H1 (cell line): ENCODE measurements at regions not wholly inside any gene's neighbourhood (a gene's known extent, or its start where the extent isn't known, plus 50 kb on each side); places are given as distances from the start of the nearest gene placed in this dataset.

Source experiments
- CHD1 ChIP-seq: IDR thresholded peaks from 2 replicates; pipeline ENCODE4 v1.6.1; 2012; ENCODE audit warnings: low read depth, low read length, improper control_type of control experiment
- FOSL1 ChIP-seq: IDR thresholded peaks from 2 replicates; pipeline ENCODE4 v1.6.1; 2011; ENCODE audit warnings: mild to moderate bottlenecking, low read depth, low read length, moderate library complexity; ENCODE audit not compliant: insufficient read depth
- SAP30 ChIP-seq: fragments of 300-600 bp; sonication (generic); IDR thresholded peaks from 2 replicates; pipeline ENCODE4 v1.7.1; 2012; ENCODE audit warnings: low read length, moderate library complexity, mild to moderate bottlenecking, inconsistent platforms; ENCODE audit not compliant: insufficient read depth, insufficient replicate concordance
- SIN3A ChIP-seq, 2 experiments: IDR thresholded peaks in 1 of 2; conservative IDR thresholded peaks in 1 of 2; 2 replicates each; pipeline ENCODE4 v1.6.1; 2011 to 2012; ENCODE audit warnings: low read length in 2 of 2, improper control_type of control experiment in 1 of 2, low read depth in 1 of 2, mild to moderate bottlenecking in 1 of 2
- SRF ChIP-seq: IDR thresholded peaks from 2 replicates; pipeline ENCODE4 v1.6.1; 2011; ENCODE audit warnings: mild to moderate bottlenecking, low read depth, low read length, moderate library complexity
- TF ChIP-seq, protein P1 (sequence below): IDR thresholded peaks from 2 replicates; pipeline ENCODE4 v1.6.1; 2012; ENCODE audit warnings: low read length, inconsistent platforms

DNA sequence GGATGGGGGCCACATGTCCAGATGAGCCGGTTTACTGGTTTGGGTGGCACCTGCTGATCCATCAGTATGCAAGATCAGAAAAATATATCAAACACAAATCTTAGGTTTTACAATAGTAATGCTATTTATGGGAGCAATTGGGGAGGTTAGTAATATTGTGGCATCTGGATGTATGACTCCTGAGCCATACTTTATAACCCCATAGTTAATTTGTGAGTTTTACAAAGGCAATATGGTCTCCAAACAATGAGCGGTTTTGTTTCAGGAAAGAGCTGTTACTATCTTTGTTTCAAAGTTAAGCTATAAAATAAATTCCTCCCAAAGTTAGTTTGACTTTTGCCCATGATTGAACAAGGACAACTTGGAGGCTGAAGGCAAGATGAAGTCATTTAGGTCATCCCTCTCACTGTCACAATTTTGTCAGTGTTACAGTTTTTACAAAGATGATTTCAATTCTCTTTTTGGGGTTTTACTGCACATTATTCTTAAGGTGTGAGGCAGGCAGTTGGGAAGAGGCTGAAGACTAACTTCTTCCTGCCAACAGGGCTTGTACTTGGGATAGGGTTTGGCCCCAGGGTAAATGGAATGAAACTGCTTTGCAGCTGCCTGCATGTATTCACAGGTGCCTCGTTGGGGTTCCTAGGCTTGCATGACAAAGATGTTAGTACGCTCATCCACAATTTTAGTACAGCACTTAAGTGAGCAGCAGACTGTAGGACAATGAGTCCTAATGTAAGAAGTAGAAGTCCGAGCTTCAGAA is 296.6 kb upstream of the NDN start (continued):
- TF ChIP-seq SIN3A (conservative IDR thresholded peaks at IDR 0.05 in 1 of 2, IDR thresholded peaks at IDR 0.05 in 1 of 2; ENCODE audit: low read depth in 1 of 2, low read length in 2 of 2) (no peak), FOSL1 (no peak), SAP30 (no peak), CHD1 (no peak), SRF (no peak)
- TF ChIP-seq, protein P1, sequence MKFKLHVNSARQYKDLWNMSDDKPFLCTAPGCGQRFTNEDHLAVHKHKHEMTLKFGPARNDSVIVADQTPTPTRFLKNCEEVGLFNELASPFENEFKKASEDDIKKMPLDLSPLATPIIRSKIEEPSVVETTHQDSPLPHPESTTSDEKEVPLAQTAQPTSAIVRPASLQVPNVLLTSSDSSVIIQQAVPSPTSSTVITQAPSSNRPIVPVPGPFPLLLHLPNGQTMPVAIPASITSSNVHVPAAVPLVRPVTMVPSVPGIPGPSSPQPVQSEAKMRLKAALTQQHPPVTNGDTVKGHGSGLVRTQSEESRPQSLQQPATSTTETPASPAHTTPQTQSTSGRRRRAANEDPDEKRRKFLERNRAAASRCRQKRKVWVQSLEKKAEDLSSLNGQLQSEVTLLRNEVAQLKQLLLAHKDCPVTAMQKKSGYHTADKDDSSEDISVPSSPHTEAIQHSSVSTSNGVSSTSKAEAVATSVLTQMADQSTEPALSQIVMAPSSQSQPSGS, result no peak
